ENCODE measurements at regions not wholly inside any gene's neighbourhood (a gene's known extent, or its start where the extent isn't known, plus 50 kb on each side); places are given as distances from the start of the nearest gene placed in this dataset.
A peak's percentile ranks its signal among the peaks of the same experiment; 100 is the strongest.

DNA sequence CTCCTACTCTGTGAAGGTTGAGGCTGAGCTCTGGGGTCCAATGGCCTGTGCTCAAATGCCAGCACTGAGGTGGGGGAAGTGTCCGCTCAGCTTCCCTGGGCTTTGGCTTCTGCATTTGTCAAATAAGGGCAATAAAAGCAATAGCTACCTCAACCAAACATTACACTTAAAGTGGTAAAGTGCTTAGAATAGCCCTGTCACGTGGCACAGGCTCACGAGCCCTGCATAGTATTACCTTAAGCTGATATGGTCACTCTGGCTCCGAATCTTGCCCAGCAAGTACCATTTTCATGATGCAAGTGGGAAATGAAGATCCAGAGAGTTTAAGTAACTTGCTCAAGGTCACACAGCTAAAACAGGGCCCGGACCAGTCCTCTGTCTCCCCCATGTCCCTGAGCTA is 451.1 kb upstream of the ZMIZ1 start:
- peaks cover 0 to 19% (median 0%) of the 10 kb centered on the region in 5 donors for H3K4me1 ChIP-seq (ENCODE audit: control insufficient read depth in 5 of 5, insufficient read depth in 5 of 5, low read length in 5 of 5)
- H3K27ac ChIP-seq (ENCODE audit: low read depth in 1 of 2, low read length in 1 of 2): no peak overlapping the region
- TF ChIP-seq, protein P1, sequence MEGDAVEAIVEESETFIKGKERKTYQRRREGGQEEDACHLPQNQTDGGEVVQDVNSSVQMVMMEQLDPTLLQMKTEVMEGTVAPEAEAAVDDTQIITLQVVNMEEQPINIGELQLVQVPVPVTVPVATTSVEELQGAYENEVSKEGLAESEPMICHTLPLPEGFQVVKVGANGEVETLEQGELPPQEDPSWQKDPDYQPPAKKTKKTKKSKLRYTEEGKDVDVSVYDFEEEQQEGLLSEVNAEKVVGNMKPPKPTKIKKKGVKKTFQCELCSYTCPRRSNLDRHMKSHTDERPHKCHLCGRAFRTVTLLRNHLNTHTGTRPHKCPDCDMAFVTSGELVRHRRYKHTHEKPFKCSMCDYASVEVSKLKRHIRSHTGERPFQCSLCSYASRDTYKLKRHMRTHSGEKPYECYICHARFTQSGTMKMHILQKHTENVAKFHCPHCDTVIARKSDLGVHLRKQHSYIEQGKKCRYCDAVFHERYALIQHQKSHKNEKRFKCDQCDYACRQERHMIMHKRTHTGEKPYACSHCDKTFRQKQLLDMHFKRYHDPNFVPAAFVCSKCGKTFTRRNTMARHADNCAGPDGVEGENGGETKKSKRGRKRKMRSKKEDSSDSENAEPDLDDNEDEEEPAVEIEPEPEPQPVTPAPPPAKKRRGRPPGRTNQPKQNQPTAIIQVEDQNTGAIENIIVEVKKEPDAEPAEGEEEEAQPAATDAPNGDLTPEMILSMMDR (IDR thresholded peaks at IDR 0.05; ENCODE audit: control extremely low read depth, extremely low read depth): no peak
- DNase-seq (peak in 1 of 3 donors; percentile 29), ATAC-seq (ENCODE audit: insufficient read depth, low FRiP score) (no peak)
- H3K9me3 ChIP-seq (ENCODE audit: control insufficient read depth in 4 of 4, insufficient read depth in 3 of 4, low read length in 3 of 4): peaks cover 0 to 3% (median 0%) of the 10 kb centered on the region in 4 donors
- 78 to 94% methylated on average over 5 of the region's 5 CpGs for WGBS, 2 donors
- H3K36me3 ChIP-seq (ENCODE audit: control insufficient read depth in 4 of 4, insufficient read depth in 4 of 4, low read length in 4 of 4): no peaks in the 10 kb centered on the region
- no peak overlapping the region for H3K4me3 ChIP-seq
- no peak overlapping the region for H3K9ac ChIP-seq (ENCODE audit: insufficient read depth in 1 of 2, low read length in 2 of 2)
- no peaks in the 10 kb centered on the region for H3K27me3 ChIP-seq (ENCODE audit: control insufficient read depth in 3 of 3, insufficient read depth in 3 of 3, low read length in 2 of 3)

GRCh38 chr10:78618050-78618449 is 450.7 kb upstream of the ZMIZ1 start:
- Histone ChIP-seq H3K36me3 (ENCODE audit: control insufficient read depth in 4 of 4, insufficient read depth in 4 of 4, low read length in 4 of 4) (no peaks in the 10 kb centered on the region), H3K4me1 (ENCODE audit: control insufficient read depth in 5 of 5, insufficient read depth in 5 of 5, low read length in 5 of 5) (peaks cover 0 to 19% (median under 1%) of the 10 kb centered on the region in 5 donors), H3K4me3 (no peak overlapping the region), H3K27ac (ENCODE audit: low read depth in 1 of 2, low read length in 1 of 2) (no peak overlapping the region), H3K27me3 (ENCODE audit: control insufficient read depth in 3 of 3, insufficient read depth in 3 of 3, low read length in 2 of 3) (no peaks in the 10 kb centered on the region), H3K9ac (ENCODE audit: insufficient read depth in 1 of 2, low read length in 2 of 2) (no peak overlapping the region), H3K9me3 (ENCODE audit: control insufficient read depth in 4 of 4, insufficient read depth in 3 of 4, low read length in 3 of 4) (peaks cover 0 to 2% (median 0%) of the 10 kb centered on the region in 4 donors)
- DNase-seq (no peak), ATAC-seq (ENCODE audit: insufficient read depth, low FRiP score) (no peak)
- TF ChIP-seq, protein P1 (IDR thresholded peaks at IDR 0.05; ENCODE audit: control extremely low read depth, extremely low read depth): no peak
- WGBS, 2 donors: 97 to 98% methylated on average over 4 of the region's 4 CpGs

DNA sequence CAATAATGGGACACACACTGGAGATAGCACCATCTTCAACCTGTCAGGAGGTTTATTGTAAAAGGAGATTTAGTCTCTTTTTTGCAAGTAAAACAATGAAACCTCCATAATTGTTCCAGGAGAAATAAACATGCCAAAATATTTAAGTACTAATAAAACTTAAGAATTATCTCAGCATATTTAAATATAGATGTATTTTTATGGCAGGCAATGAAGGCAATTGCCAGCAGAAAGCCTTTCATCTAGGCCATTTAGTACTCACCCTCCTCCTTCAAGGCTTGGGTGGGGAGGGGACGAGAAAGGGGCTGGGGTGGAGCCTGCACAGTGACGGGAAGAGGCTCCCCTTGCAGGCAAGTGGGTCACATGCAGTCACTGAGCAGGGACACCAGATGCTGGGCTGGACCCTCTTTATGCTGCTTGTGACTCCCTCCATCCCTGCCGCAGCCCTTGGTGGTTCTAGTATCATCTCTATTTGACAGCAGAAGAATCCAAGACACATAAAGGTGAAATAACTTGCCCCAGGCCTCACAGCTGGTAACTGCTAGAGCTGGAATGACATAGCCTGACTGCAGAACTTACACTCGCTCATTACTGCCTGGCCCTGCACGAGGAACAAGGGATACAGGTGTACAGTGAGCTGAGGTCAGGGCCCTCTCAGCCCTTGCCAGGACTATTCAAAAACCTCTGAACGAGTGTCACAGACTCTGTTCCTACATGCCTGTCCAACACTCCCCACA is 449.5 kb upstream of the ZMIZ1 start:
- Histone ChIP-seq H3K27ac (ENCODE audit: low read depth in 1 of 2, low read length in 1 of 2) (no peak overlapping the region), H3K4me3 (no peak overlapping the region), H3K36me3 (ENCODE audit: control insufficient read depth in 4 of 4, insufficient read depth in 4 of 4, low read length in 4 of 4) (no peaks in the 10 kb centered on the region), H3K4me1 (ENCODE audit: control insufficient read depth in 5 of 5, insufficient read depth in 5 of 5, low read length in 5 of 5) (peaks cover 0 to 23% (median 1%) of the 10 kb centered on the region in 5 donors), H3K9me3 (ENCODE audit: control insufficient read depth in 4 of 4, insufficient read depth in 3 of 4, low read length in 3 of 4) (no peaks in the 10 kb centered on the region), H3K9ac (ENCODE audit: insufficient read depth in 1 of 2, low read length in 2 of 2) (no peak overlapping the region), H3K27me3 (ENCODE audit: control insufficient read depth in 3 of 3, insufficient read depth in 3 of 3, low read length in 2 of 3) (no peaks in the 10 kb centered on the region)
- TF ChIP-seq, protein P1 (IDR thresholded peaks at IDR 0.05; ENCODE audit: control extremely low read depth, extremely low read depth): no peak
- ATAC-seq (ENCODE audit: insufficient read depth, low FRiP score): no peak
- 83 to 84% methylated on average over 6 of the region's 6 CpGs for WGBS, 2 donors
- DNase-seq: peak; percentile 36 to 47 (median 37)

All from lung (tissue), 11 donors.